T-cell (primary cell): ENCODE measurements at regions not wholly inside any gene's neighbourhood (a gene's known extent, or its start where the extent isn't known, plus 50 kb on each side); places are given as distances from the start of the nearest gene placed in this dataset.

Source experiments
- ATAC-seq, 4 experiments: fragments of 200-7000 bp in 3 of 4; fragments of 150-1000 bp in 1 of 4; cut with Tn5 transposase; replicated peaks in 1 of 4; 1 replicate in 3 of 4; 2 replicates in 1 of 4; pipeline ENCODE4 v1.10.0; 2021; ENCODE audit warnings: moderate library complexity in 3 of 4, mild to moderate bottlenecking in 2 of 4, moderate number of reproducible peaks in 1 of 4
- CTCF ChIA-PET, 2 donors: fragments of 300-600 bp; sonication (Branson Sonifier 250); formaldehyde crosslinking; loops; one replicate each; lab custom pipeline; 2022; ENCODE audit warnings: antibody characterized with exemption in 2 of 2; lab: Charles Lee
- POLR2A ChIA-PET, 2 donors: fragments of 300-600 bp; sonication (Branson Sonifier 250); formaldehyde crosslinking; loops; one replicate each; lab custom pipeline; 2022; ENCODE audit warnings: antibody characterized with exemption in 2 of 2; lab: Charles Lee
- DNase-seq, 35 experiments: peaks; one replicate each; pipeline versions ENCODE4 v3.0.0 to v3.0.0-alpha.2; 2013 to 2023
- H3K27ac ChIP-seq: one replicate; pipeline ENCODE4 v1.5.1; 2013; ENCODE audit warnings: low read length
- H3K27me3 ChIP-seq, 2 experiments: replicated peaks in 1 of 2; 1 replicate in 1 of 2; 2 replicates in 1 of 2; pipeline versions ENCODE4 v1.6.1 to v1.7.0; 2013; ENCODE audit warnings: low read length in 1 of 2, mixed read lengths in 1 of 2; ENCODE audit not compliant: control insufficient read depth in 2 of 2, insufficient read depth in 2 of 2; ENCODE audit errors: extremely low read depth in 1 of 2
- H3K36me3 ChIP-seq, 2 donors: 1 replicate in 1 of 2; 2 replicates in 1 of 2; pipeline versions ENCODE4 v1.6.1 to v1.7.0; 2013; ENCODE audit warnings: low read length in 1 of 2; ENCODE audit not compliant: control insufficient read depth in 2 of 2, insufficient read depth in 1 of 2; ENCODE audit errors: extremely low read depth in 1 of 2
- H3K4me1 ChIP-seq, 2 experiments: 1 replicate in 1 of 2; 2 replicates in 1 of 2; pipeline versions ENCODE4 v1.6.1 to v1.7.0; 2013; ENCODE audit warnings: low read length in 2 of 2, mixed read lengths in 1 of 2; ENCODE audit not compliant: insufficient read depth in 2 of 2, control insufficient read depth in 1 of 2; ENCODE audit errors: extremely low read depth in 1 of 2
- H3K4me3 ChIP-seq, 2 donors: 1 replicate in 1 of 2; 2 replicates in 1 of 2; pipeline versions ENCODE4 v1.5.1 to v1.7.0; 2013; ENCODE audit warnings: mild to moderate bottlenecking in 2 of 2, low read length in 1 of 2, moderate library complexity in 1 of 2; ENCODE audit not compliant: control insufficient read depth in 1 of 2; ENCODE audit errors: extremely low read depth in 1 of 2
- H3K9me3 ChIP-seq: 2 replicates; pipeline ENCODE4 v1.7.0; 2013
- H3K27ac Mint-ChIP-seq, 2 donors: one replicate each; pipeline ENCODE4 v1.8.0; 2020 to 2021; ENCODE audit warnings: mild to moderate bottlenecking in 2 of 2, mixed read lengths in 2 of 2
- H3K27me3 Mint-ChIP-seq, 2 donors: one replicate each; pipeline ENCODE4 v1.8.0; 2021 to 2022; ENCODE audit warnings: mixed read lengths in 2 of 2
- H3K36me3 Mint-ChIP-seq: one replicate; pipeline ENCODE4 v1.8.0; 2021; ENCODE audit warnings: mixed read lengths
- H3K4me1 Mint-ChIP-seq, 3 donors: one replicate each; pipeline ENCODE4 v1.8.0; 2020 to 2022; ENCODE audit warnings: mixed read lengths in 3 of 3, mild to moderate bottlenecking in 1 of 3
- H3K4me3 Mint-ChIP-seq, 3 donors: one replicate each; pipeline ENCODE4 v1.8.0; 2020 to 2022; ENCODE audit warnings: mild to moderate bottlenecking in 3 of 3, mixed read lengths in 3 of 3, moderate library complexity in 3 of 3
- H3K9me3 Mint-ChIP-seq, 3 donors: one replicate each; pipeline ENCODE4 v1.8.0; 2020 to 2022; ENCODE audit warnings: mixed read lengths in 3 of 3
- WGBS: methylation state at CpG from one replicate; pipeline ENCODE4 v1.1.5; 2013; ENCODE audit warnings: missing lambda C conversion rate; ENCODE audit not compliant: insufficient coverage; 5-methylcytosine and 5-hydroxymethylcytosine counted together

GRCh38 chr6:74782346-74782745 lies 423.5 kb downstream of the COL12A1 start:
- H3K27ac ChIP-seq, result no peak overlapping the region
- WGBS, result no CpG with 5 or more reads among the region's 1 CpG
- Mint-ChIP-seq H3K4me1 (no peaks in the 10 kb centered on the region), H3K27me3 (no peaks in the 10 kb centered on the region), H3K36me3 (no peaks in the 10 kb centered on the region), H3K9me3 (peaks cover 0 to 8% (median 8%) of the 10 kb centered on the region in 3 donors), H3K27ac (no peak overlapping the region), H3K4me3 (no peak overlapping the region)
- ATAC-seq, result no peak
- no peaks in the 10 kb centered on the region for H3K9me3 ChIP-seq
- POLR2A ChIA-PET, result no interaction called here
- DNase-seq, result no peak
- CTCF ChIA-PET, result no interaction called here
- no peak overlapping the region for H3K4me3 ChIP-seq
- H3K27me3 ChIP-seq, result no peaks in the 10 kb centered on the region
- no peaks in the 10 kb centered on the region for H3K36me3 ChIP-seq
- H3K4me1 ChIP-seq, result no peaks in the 10 kb centered on the region

GRCh38 chr6:74780831-74781230 lies 425.0 kb downstream of the COL12A1 start:
- ChIA-PET CTCF (no interaction called here), POLR2A (no interaction called here)
- no peak overlapping the region for H3K4me3 Mint-ChIP-seq
- DNase-seq (no peak), ATAC-seq (no peak)
- Histone ChIP-seq H3K36me3 (no peaks in the 10 kb centered on the region), H3K4me1 (no peaks in the 10 kb centered on the region), H3K27ac (no peak overlapping the region), H3K27me3 (no peaks in the 10 kb centered on the region), H3K4me3 (no peak overlapping the region), H3K9me3 (no peaks in the 10 kb centered on the region)
- H3K4me1 Mint-ChIP-seq, result no peaks in the 10 kb centered on the region
- no peaks in the 10 kb centered on the region for H3K27me3 Mint-ChIP-seq
- no peaks in the 10 kb centered on the region for H3K36me3 Mint-ChIP-seq
- H3K9me3 Mint-ChIP-seq, result peaks cover 0 to 8% (median 8%) of the 10 kb centered on the region in 3 donors
- H3K27ac Mint-ChIP-seq, result no peak overlapping the region

DNA sequence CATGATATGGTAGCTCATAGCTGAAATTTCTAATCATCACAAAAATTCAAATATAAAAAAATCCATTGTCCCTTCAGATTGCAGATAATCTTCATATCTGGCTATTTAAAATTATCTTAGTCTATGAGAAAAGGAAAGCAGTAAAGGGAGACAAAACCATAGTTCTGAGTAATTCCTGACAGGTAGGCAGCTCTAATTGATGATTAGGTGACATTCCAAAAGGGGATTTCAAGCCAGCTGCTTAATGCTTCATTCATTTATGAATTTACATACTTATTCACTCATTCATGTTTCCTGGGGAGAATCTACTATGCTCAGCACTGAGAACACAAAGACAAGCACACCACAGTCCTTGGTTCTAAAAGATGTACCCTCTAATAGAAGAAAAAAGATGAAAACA lies 437.1 kb downstream of the COL12A1 start:
- Mint-ChIP-seq H3K27ac (no peak overlapping the region), H3K27me3 (no peaks in the 10 kb centered on the region), H3K36me3 (no peaks in the 10 kb centered on the region), H3K4me3 (no peak overlapping the region), H3K9me3 (peaks cover 0 to 4% (median 3%) of the 10 kb centered on the region in 3 donors), H3K4me1 (no peaks in the 10 kb centered on the region)
- Histone ChIP-seq H3K9me3 (no peaks in the 10 kb centered on the region), H3K36me3 (no peaks in the 10 kb centered on the region), H3K4me3 (no peak overlapping the region), H3K4me1 (no peaks in the 10 kb centered on the region), H3K27me3 (no peaks in the 10 kb centered on the region), H3K27ac (no peak overlapping the region)
- no peak for ATAC-seq
- ChIA-PET CTCF (no interaction called here), POLR2A (no interaction called here)
- no peak for DNase-seq

- H3K27me3 ChIP-seq, result no peaks in the 10 kb centered on the region
- no peaks in the 10 kb centered on the region for H3K4me1 ChIP-seq
- ChIA-PET CTCF (no interaction called here), POLR2A (no interaction called here)
- no peak overlapping the region for H3K27ac ChIP-seq
- DNase-seq (no peak), ATAC-seq (no peak)
- Mint-ChIP-seq H3K36me3 (no peaks in the 10 kb centered on the region), H3K4me3 (no peak overlapping the region), H3K27ac (no peak overlapping the region), H3K9me3 (peaks cover 0 to 4% (median 3%) of the 10 kb centered on the region in 3 donors), H3K4me1 (no peaks in the 10 kb centered on the region), H3K27me3 (no peaks in the 10 kb centered on the region)
- H3K36me3 ChIP-seq, result no peaks in the 10 kb centered on the region
- no peaks in the 10 kb centered on the region for H3K9me3 ChIP-seq
- WGBS, result 100% methylated on average over 2 of the region's 3 CpGs
- no peak overlapping the region for H3K4me3 ChIP-seq
These were observed 437.7 kb downstream of the COL12A1 start for GRCh38 chr6:74768120-74768519.

DNA sequence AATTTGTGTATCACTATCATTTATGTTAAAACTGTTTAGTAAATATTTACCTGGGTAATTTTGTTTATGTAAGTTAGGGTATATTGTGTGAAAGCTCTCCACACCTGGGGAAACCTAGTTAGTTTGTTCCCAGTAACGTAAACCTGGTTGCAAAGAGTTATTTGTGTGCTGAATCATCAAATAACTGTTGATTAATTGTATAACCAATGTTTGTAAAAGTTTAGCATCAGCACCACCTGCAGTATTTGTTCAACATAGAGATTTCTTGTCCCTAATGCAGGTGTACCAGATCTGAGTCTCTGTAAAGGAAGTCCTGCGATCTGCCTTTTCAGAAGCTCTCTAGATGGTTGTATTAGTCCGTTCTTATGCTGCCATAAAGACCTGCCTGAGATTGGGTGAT lies 440.4 kb downstream of the COL12A1 start:
- H3K4me1 ChIP-seq, result no peaks in the 10 kb centered on the region
- DNase-seq (no peak), ATAC-seq (no peak)
- no peaks in the 10 kb centered on the region for H3K27me3 ChIP-seq
- CTCF ChIA-PET, result no interaction called here
- Mint-ChIP-seq H3K27ac (no peak overlapping the region), H3K4me1 (no peaks in the 10 kb centered on the region), H3K36me3 (no peaks in the 10 kb centered on the region), H3K4me3 (no peak overlapping the region), H3K27me3 (no peaks in the 10 kb centered on the region), H3K9me3 (peaks cover 0 to 4% (median 0%) of the 10 kb centered on the region in 3 donors)
- H3K9me3 ChIP-seq, result no peaks in the 10 kb centered on the region
- no peak overlapping the region for H3K4me3 ChIP-seq
- no peak overlapping the region for H3K27ac ChIP-seq
- 58% methylated on average over 2 of the region's 3 CpGs for WGBS
- H3K36me3 ChIP-seq, result no peaks in the 10 kb centered on the region
- POLR2A ChIA-PET, result no interaction called here

- H3K4me1 ChIP-seq, result no peaks in the 10 kb centered on the region
- H3K27ac ChIP-seq, result no peak overlapping the region
- Mint-ChIP-seq H3K27me3 (no peaks in the 10 kb centered on the region), H3K27ac (no peak overlapping the region), H3K4me1 (no peaks in the 10 kb centered on the region), H3K9me3 (peaks cover 0 to 4% (median 0%) of the 10 kb centered on the region in 3 donors), H3K36me3 (no peaks in the 10 kb centered on the region), H3K4me3 (no peak overlapping the region)
- ATAC-seq (no peak), DNase-seq (no peak)
- H3K27me3 ChIP-seq, result no peaks in the 10 kb centered on the region
- H3K4me3 ChIP-seq, result no peak overlapping the region
- H3K36me3 ChIP-seq, result no peaks in the 10 kb centered on the region
- WGBS, result no CpG with 5 or more reads among the region's 2 CpGs
- no peaks in the 10 kb centered on the region for H3K9me3 ChIP-seq
- CTCF ChIA-PET, result no interaction called here
- POLR2A ChIA-PET, result no interaction called here
These were observed 441.4 kb downstream of the COL12A1 start for GRCh38 chr6:74764486-74764885.

DNA sequence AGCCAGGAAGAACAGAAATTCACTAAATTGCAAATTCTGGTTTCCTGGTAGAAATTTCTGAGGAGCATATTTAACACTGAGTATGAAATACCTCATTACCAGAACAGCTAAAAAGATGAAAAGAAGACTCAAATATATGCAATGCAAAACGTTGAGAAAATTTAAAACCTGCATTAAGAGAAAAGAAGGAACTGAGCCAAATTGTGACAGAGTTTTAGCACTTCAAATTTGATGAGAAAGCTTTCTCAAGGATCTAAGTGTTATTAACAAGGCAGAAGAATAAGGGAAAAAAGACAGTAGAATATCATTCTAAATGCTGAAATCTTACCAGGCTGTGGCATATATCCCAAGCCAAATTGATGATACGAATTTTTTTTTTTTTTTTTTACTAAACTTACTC lies 443.0 kb downstream of the COL12A1 start:
- H3K9me3 ChIP-seq, result no peaks in the 10 kb centered on the region
- no peaks in the 10 kb centered on the region for H3K4me1 ChIP-seq
- no peaks in the 10 kb centered on the region for H3K36me3 ChIP-seq
- no peak overlapping the region for H3K27ac ChIP-seq
- no peaks in the 10 kb centered on the region for H3K27me3 ChIP-seq
- Mint-ChIP-seq H3K36me3 (no peaks in the 10 kb centered on the region), H3K27me3 (no peaks in the 10 kb centered on the region), H3K4me3 (no peak overlapping the region), H3K4me1 (no peaks in the 10 kb centered on the region), H3K27ac (no peak overlapping the region), H3K9me3 (peaks cover 0 to 4% (median 0%) of the 10 kb centered on the region in 3 donors)
- H3K4me3 ChIP-seq, result no peak overlapping the region
- CTCF ChIA-PET, result no interaction called here
- POLR2A ChIA-PET, result no interaction called here
- ATAC-seq (no peak), DNase-seq (no peak)
- no CpG with 5 or more reads among the region's 2 CpGs for WGBS
